A673 (cell line): ENCODE measurements at regions not wholly inside any gene's neighbourhood (a gene's known extent, or its start where the extent isn't known, plus 50 kb on each side); places are given as distances from the start of the nearest gene placed in this dataset.

Experiments used
- BruUV-seq: library from RNA; stranded (reverse); fragments of 400-500 nt; replicated peaks from 2 replicates; lab custom pipeline; 2021; lab: Mats Ljungman, UMichigan
- CTCF ChIA-PET: fragments of 300-600 bp; sonication (Branson Sonifier 250); formaldehyde crosslinking; loops from one replicate; lab custom pipeline; 2022; ENCODE audit warnings: antibody characterized with exemption; lab: Charles Lee
- POLR2A ChIA-PET: fragments of 300-600 bp; sonication (Branson Sonifier 250); formaldehyde crosslinking; loops from one replicate; lab custom pipeline; 2022; ENCODE audit warnings: antibody characterized with exemption; ENCODE audit not compliant: low non-redundant PET; lab: Charles Lee
- DNase-seq: peaks from one replicate; pipeline ENCODE4 v3.0.0-alpha.2; 2015; ENCODE audit warnings: low spot score
- H3K27ac ChIP-seq: fragments of 200-600 bp; sonication (generic); 2 replicates; pipeline ENCODE4 v1.5.1; 2016; ENCODE audit warnings: mixed run types, low read depth, mild to moderate bottlenecking, mixed read lengths, antibody characterized with exemption, low read length; ENCODE audit not compliant: poor library complexity, severe bottlenecking
- H3K27me3 ChIP-seq: fragments of 200-600 bp; sonication (generic); replicated peaks from 2 replicates; pipeline ENCODE4 v1.6.1; 2017; ENCODE audit warnings: mixed run types, low read depth, mild to moderate bottlenecking, mixed read lengths, antibody characterized with exemption, low read length; ENCODE audit not compliant: insufficient read depth, poor library complexity
- H3K36me3 ChIP-seq: fragments of 200-600 bp; sonication (generic); 2 replicates; pipeline ENCODE4 v1.6.1; 2016; ENCODE audit warnings: mixed run types, mild to moderate bottlenecking, mixed read lengths, antibody characterized with exemption, low read length; ENCODE audit not compliant: insufficient read depth, poor library complexity, severe bottlenecking
- H3K4me1 ChIP-seq: fragments of 200-600 bp; sonication (generic); 2 replicates; pipeline ENCODE4 v1.6.1; 2017; ENCODE audit warnings: mixed run types, mild to moderate bottlenecking, mixed read lengths, antibody characterized with exemption, low read length; ENCODE audit not compliant: insufficient read depth, poor library complexity, severe bottlenecking
- H3K4me3 ChIP-seq: fragments of 200-600 bp; sonication (generic); 2 replicates; pipeline ENCODE4 v1.5.1; 2016; ENCODE audit warnings: low read depth, mixed run types, mild to moderate bottlenecking, mixed read lengths, low read length; ENCODE audit not compliant: poor library complexity, severe bottlenecking
- H3K9me3 ChIP-seq: fragments of 200-600 bp; sonication (generic); 2 replicates; pipeline ENCODE4 v1.6.1; 2016; ENCODE audit warnings: mixed run types, low read depth, mild to moderate bottlenecking, mixed read lengths, antibody characterized with exemption, low read length; ENCODE audit not compliant: poor library complexity, severe bottlenecking
- CTCF ChIP-seq: fragments of 300-800, 200-600 bp; sonication (generic); conservative IDR thresholded peaks from 2 replicates; pipeline ENCODE4 v1.5.1; 2017; ENCODE audit warnings: low read depth, mild to moderate bottlenecking, antibody characterized with exemption, low read length, moderate library complexity, mixed read lengths
- EZH2 ChIP-seq: fragments of 200-600 bp; sonication (generic); IDR thresholded peaks from 2 replicates; pipeline ENCODE4 v1.6.1; 2017; ENCODE audit warnings: borderline replicate concordance, low read depth, mild to moderate bottlenecking, mixed read lengths, antibody characterized with exemption, low read length; ENCODE audit not compliant: poor library complexity, severe bottlenecking
- intact Hi-C: fragments of 100-400 bp; cut with micrococcal nuclease; formaldehyde crosslinking; loops from one replicate; pipeline ENCODE4 v1.10.0; 2022; ENCODE audit not compliant: unreplicated experiment

GRCh38 chr3:67075295-67075694 lies 77.2 kb downstream of the KBTBD8 start:
- ChIA-PET CTCF (no interaction called here), POLR2A (no interaction called here)
- no peak for TF ChIP-seq EZH2
- no peak for TF ChIP-seq CTCF
- H3K9me3 ChIP-seq, result no peaks in the 10 kb centered on the region
- no peak for DNase-seq
- no TSS peak for BruUV-seq
- no peak overlapping the region for H3K4me3 ChIP-seq
- no peaks in the 10 kb centered on the region for H3K36me3 ChIP-seq
- H3K4me1 ChIP-seq, result no peaks in the 10 kb centered on the region
- H3K27ac ChIP-seq, result no peak overlapping the region
- intact Hi-C loops, result no loop called here
- H3K27me3 ChIP-seq, result no peaks in the 10 kb centered on the region

DNA sequence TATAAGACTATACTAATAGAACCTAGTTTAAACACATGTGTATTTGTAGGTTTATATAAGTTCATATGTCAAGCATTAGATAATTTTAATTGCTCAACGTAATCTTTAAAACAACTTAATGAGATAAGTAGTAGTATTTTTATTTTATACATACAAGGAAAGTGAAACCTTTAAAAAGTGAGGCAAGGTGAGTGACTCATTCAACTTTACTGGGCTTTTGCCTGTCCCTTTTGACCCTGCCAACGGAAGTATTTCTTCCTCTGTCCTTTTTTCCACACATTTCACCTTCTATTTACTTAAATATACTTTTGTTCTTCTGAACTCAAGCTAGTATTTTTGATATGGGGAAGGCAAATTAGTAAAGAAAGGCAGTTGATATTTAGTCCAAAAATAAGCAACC lies 78.5 kb downstream of the KBTBD8 start:
- no peak for TF ChIP-seq CTCF
- TF ChIP-seq EZH2, result no peak
- no TSS peak for BruUV-seq
- CTCF ChIA-PET, result no interaction called here

DNA sequence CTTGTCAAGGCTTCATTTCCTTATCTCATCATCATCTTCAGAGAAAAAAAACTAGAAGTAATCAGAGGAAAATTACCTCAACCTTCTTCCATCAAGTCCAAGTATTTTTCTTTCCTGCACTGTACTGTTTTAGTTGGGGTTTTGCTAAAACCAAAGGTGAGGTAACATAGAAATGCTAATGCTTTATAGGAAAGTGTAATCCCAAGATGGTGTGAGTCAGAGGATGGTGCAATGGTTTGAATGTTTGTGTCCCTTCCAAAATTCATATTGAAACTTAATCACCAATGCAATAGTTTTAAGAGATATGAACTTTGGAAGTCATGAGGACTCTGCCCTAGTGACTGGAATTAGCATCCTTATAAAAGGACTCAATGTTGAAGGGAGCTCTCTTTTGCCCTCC lies 79.5 kb downstream of the KBTBD8 start:
- intact Hi-C loops, result no loop called here
- Histone ChIP-seq H3K4me3 (no peak overlapping the region), H3K4me1 (no peaks in the 10 kb centered on the region), H3K27ac (no peak overlapping the region), H3K9me3 (no peaks in the 10 kb centered on the region), H3K36me3 (no peaks in the 10 kb centered on the region), H3K27me3 (no peaks in the 10 kb centered on the region)
- CTCF ChIA-PET, result no interaction called here
- no TSS peak for BruUV-seq
- POLR2A ChIA-PET, result no interaction called here
- no peak for TF ChIP-seq EZH2
- TF ChIP-seq CTCF, result no peak
- DNase-seq, result no peak

More for the DNA sequence above, 78.5 kb downstream of the KBTBD8 start:
- Histone ChIP-seq H3K27ac (no peak overlapping the region), H3K9me3 (no peaks in the 10 kb centered on the region), H3K4me1 (no peaks in the 10 kb centered on the region), H3K27me3 (no peaks in the 10 kb centered on the region), H3K36me3 (no peaks in the 10 kb centered on the region), H3K4me3 (no peak overlapping the region)
- no peak for DNase-seq
- intact Hi-C loops, result no loop called here
- POLR2A ChIA-PET, result no interaction called here
